ENCODE measurements at regions not wholly inside any gene's neighbourhood (a gene's known extent, or its start where the extent isn't known, plus 50 kb on each side); places are given as distances from the start of the nearest gene placed in this dataset.

GRCh38 chr11:19437760-19438159, 197.0 kb upstream of the E2F8 start:
- Histone ChIP-seq H4K20me1 (ENCODE audit: insufficient read depth, low read length) (peaks cover 34% of the 10 kb centered on the region), H3K27me3 (ENCODE audit: low read depth, low read length) (peaks cover 91% of the 10 kb centered on the region), H3K4me2 (ENCODE audit: low read length) (no peak overlapping the region), H3K79me2 (ENCODE audit: low read length) (no peaks in the 10 kb centered on the region), H3K27ac (ENCODE audit: low read length) (no peak overlapping the region), H3K9ac (ENCODE audit: low read length) (no peak overlapping the region), H3K4me1 (ENCODE audit: low read length) (peaks cover 31% of the 10 kb centered on the region), H3K36me3 (replicated peaks; ENCODE audit: low read depth, low read length) (no peaks in the 10 kb centered on the region), H2AFZ (ENCODE audit: low read depth, low read length) (no peak overlapping the region), H3K4me3 (ENCODE audit: low read length) (no peak overlapping the region), H3K9me3 (ENCODE audit: insufficient read depth, low read length) (no peaks in the 10 kb centered on the region)
- no peak for TF ChIP-seq EZH2phosphoT487 (IDR thresholded peaks at IDR 0.05; ENCODE audit: low read depth)
- no peak for TF ChIP-seq CTCF (IDR thresholded peaks at IDR 0.05; ENCODE audit: low read depth, low read length)

GRCh38 chr11:19436932-19437331, 196.2 kb upstream of the E2F8 start:
- Histone ChIP-seq H3K4me3 (ENCODE audit: low read length) (no peak overlapping the region), H3K79me2 (ENCODE audit: low read length) (no peaks in the 10 kb centered on the region), H4K20me1 (ENCODE audit: insufficient read depth, low read length) (peaks cover 30% of the 10 kb centered on the region), H3K27ac (ENCODE audit: low read length) (no peak overlapping the region), H2AFZ (ENCODE audit: low read depth, low read length) (no peak overlapping the region), H3K4me1 (ENCODE audit: low read length) (peaks cover 24% of the 10 kb centered on the region), H3K36me3 (replicated peaks; ENCODE audit: low read depth, low read length) (no peaks in the 10 kb centered on the region), H3K9me3 (ENCODE audit: insufficient read depth, low read length) (no peaks in the 10 kb centered on the region), H3K9ac (ENCODE audit: low read length) (no peak overlapping the region), H3K4me2 (ENCODE audit: low read length) (no peak overlapping the region), H3K27me3 (ENCODE audit: low read depth, low read length) (peaks cover 95% of the 10 kb centered on the region)
- no peak for TF ChIP-seq EZH2phosphoT487 (IDR thresholded peaks at IDR 0.05; ENCODE audit: low read depth)
- no peak for TF ChIP-seq CTCF (IDR thresholded peaks at IDR 0.05; ENCODE audit: low read depth, low read length)

GRCh38 chr11:19435306-19435989, 194.7 kb upstream of the E2F8 start:
- H3K9me3 ChIP-seq (ENCODE audit: insufficient read depth, low read length): no peaks in the 10 kb centered on the region
- no peak overlapping the region for H3K27ac ChIP-seq (ENCODE audit: low read length)
- no peaks in the 10 kb centered on the region for H3K79me2 ChIP-seq (ENCODE audit: low read length)
- H3K27me3 ChIP-seq (ENCODE audit: low read depth, low read length): peaks cover 95% of the 10 kb centered on the region
- H3K9ac ChIP-seq (ENCODE audit: low read length): no peak overlapping the region
- no peak overlapping the region for H3K4me3 ChIP-seq (ENCODE audit: low read length)
- H3K4me2 ChIP-seq (ENCODE audit: low read length): no peak overlapping the region
- H2AFZ ChIP-seq (ENCODE audit: low read depth, low read length): no peak overlapping the region
- no peak for TF ChIP-seq CTCF (IDR thresholded peaks at IDR 0.05; ENCODE audit: low read depth, low read length)
- no peak for TF ChIP-seq EZH2phosphoT487 (IDR thresholded peaks at IDR 0.05; ENCODE audit: low read depth)
- H3K4me1 ChIP-seq (ENCODE audit: low read length): peaks cover 17% of the 10 kb centered on the region
- H3K36me3 ChIP-seq (replicated peaks; ENCODE audit: low read depth, low read length): no peaks in the 10 kb centered on the region
- peaks cover 17% of the 10 kb centered on the region for H4K20me1 ChIP-seq (ENCODE audit: insufficient read depth, low read length)

GRCh38 chr11:19433791-19434190, 193.0 kb upstream of the E2F8 start:
- no peak overlapping the region for H3K4me3 ChIP-seq (ENCODE audit: low read length)
- peaks cover 95% of the 10 kb centered on the region for H3K27me3 ChIP-seq (ENCODE audit: low read depth, low read length)
- peaks cover 11% of the 10 kb centered on the region for H4K20me1 ChIP-seq (ENCODE audit: insufficient read depth, low read length)
- no peaks in the 10 kb centered on the region for H3K79me2 ChIP-seq (ENCODE audit: low read length)
- H3K4me1 ChIP-seq (ENCODE audit: low read length): peaks cover 17% of the 10 kb centered on the region
- TF ChIP-seq CTCF (IDR thresholded peaks at IDR 0.05; ENCODE audit: low read depth, low read length) (no peak), EZH2phosphoT487 (IDR thresholded peaks at IDR 0.05; ENCODE audit: low read depth) (no peak)
- H3K27ac ChIP-seq (ENCODE audit: low read length): no peak overlapping the region
- H3K36me3 ChIP-seq (replicated peaks; ENCODE audit: low read depth, low read length): no peaks in the 10 kb centered on the region
- no peak overlapping the region for H2AFZ ChIP-seq (ENCODE audit: low read depth, low read length)
- H3K9ac ChIP-seq (ENCODE audit: low read length): no peak overlapping the region
- H3K4me2 ChIP-seq (ENCODE audit: low read length): no peak overlapping the region
- no peaks in the 10 kb centered on the region for H3K9me3 ChIP-seq (ENCODE audit: insufficient read depth, low read length)
